Gastroesophageal sphincter (tissue), 4 donors: ENCODE measurements at regions not wholly inside any gene's neighbourhood (a gene's known extent, or its start where the extent isn't known, plus 50 kb on each side); places are given as distances from the start of the nearest gene placed in this dataset.

Experiments
- ATAC-seq: fragments of 150-250 bp; one replicate; pipeline ENCODE4 v1.9.1; 2016; ENCODE audit warnings: mild to moderate bottlenecking, moderate library complexity
- H3K27ac ChIP-seq, 4 donors: fragments of 200-600 bp; sonication (generic) in 3 of 4; 1 replicate in 3 of 4; 2 replicates in 1 of 4; pipeline ENCODE4 v1.5.1; 2016 to 2019
- H3K27me3 ChIP-seq: fragments of 200-600 bp; sonication (generic); one replicate; pipeline ENCODE4 v1.5.1; 2019
- H3K36me3 ChIP-seq, 2 donors: fragments of 200-600 bp; sonication (generic); one replicate each; pipeline ENCODE4 v1.5.1; 2019; ENCODE audit warnings: control low read depth in 1 of 2
- H3K4me1 ChIP-seq, 3 donors: fragments of 200-600 bp; sonication (generic); 1 replicate in 2 of 3; 2 replicates in 1 of 3; pipeline ENCODE4 v1.5.1; 2016 to 2019; ENCODE audit warnings: control low read depth in 2 of 3
- H3K4me3 ChIP-seq, 2 donors: fragments of 200-600 bp; sonication (generic); one replicate each; pipeline ENCODE4 v1.5.1; 2019; ENCODE audit warnings: mild to moderate bottlenecking in 1 of 2, moderate library complexity in 1 of 2
- H3K9me3 ChIP-seq, 3 donors: fragments of 200-600 bp; sonication (generic); one replicate each; pipeline ENCODE4 v1.5.1; 2017 to 2019; ENCODE audit warnings: control low read depth in 2 of 3
- EP300 ChIP-seq: sonication (generic); formaldehyde crosslinking; IDR thresholded peaks from one replicate; pipeline ENCODE4 v1.6.1; 2017; ENCODE audit warnings: antibody characterized with exemption, mild to moderate bottlenecking
- POLR2A ChIP-seq, 2 donors: fragments of 450-650 bp; IDR thresholded peaks; one replicate each; pipeline ENCODE4 v1.6.1; 2017; ENCODE audit warnings: antibody characterized with exemption in 2 of 2, mild to moderate bottlenecking in 2 of 2, moderate library complexity in 1 of 2
- POLR2AphosphoS5 ChIP-seq: sonication (generic); formaldehyde crosslinking; IDR thresholded peaks from one replicate; pipeline ENCODE4 v1.6.1; 2017; ENCODE audit warnings: antibody characterized with exemption
- WGBS, 2 donors: methylation state at CpG; one replicate each; pipeline ENCODE4 v1.1.5; 2018; ENCODE audit warnings: low coverage in 1 of 2; 5-methylcytosine and 5-hydroxymethylcytosine counted together
- TF ChIP-seq, protein P1 (sequence below), 4 experiments: fragments of 200-600 bp in 2 of 4; fragments of 450-650 bp in 2 of 4; sonication (generic) in 1 of 4; IDR thresholded peaks; one replicate each; pipeline ENCODE4 v1.5.1; 2017 to 2019; ENCODE audit warnings: antibody characterized with exemption in 4 of 4, mild to moderate bottlenecking in 2 of 4, moderate library complexity in 2 of 4

DNA sequence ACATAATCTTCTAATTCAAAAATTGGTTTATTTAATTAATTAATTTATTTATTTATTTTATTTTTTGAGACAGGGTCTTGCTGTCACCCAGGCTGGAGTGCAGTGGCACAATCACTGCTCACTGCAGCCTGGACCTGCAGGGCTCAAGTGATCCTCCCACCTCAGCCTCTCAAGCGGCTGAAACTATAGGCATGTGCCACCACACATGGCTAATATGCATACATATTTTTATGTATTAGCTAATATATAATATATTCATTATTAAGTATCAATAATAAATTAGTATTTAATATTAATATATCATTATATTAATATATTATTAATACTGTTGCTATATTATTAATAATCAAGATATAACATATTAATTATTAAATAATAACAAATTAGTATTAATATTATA is 406.7 kb downstream of the GPATCH2 start:
- TF ChIP-seq POLR2AphosphoS5 (no peak), POLR2A (IDR thresholded peaks at IDR 0.05) (no peak), EP300 (no peak)
- TF ChIP-seq, protein P1, sequence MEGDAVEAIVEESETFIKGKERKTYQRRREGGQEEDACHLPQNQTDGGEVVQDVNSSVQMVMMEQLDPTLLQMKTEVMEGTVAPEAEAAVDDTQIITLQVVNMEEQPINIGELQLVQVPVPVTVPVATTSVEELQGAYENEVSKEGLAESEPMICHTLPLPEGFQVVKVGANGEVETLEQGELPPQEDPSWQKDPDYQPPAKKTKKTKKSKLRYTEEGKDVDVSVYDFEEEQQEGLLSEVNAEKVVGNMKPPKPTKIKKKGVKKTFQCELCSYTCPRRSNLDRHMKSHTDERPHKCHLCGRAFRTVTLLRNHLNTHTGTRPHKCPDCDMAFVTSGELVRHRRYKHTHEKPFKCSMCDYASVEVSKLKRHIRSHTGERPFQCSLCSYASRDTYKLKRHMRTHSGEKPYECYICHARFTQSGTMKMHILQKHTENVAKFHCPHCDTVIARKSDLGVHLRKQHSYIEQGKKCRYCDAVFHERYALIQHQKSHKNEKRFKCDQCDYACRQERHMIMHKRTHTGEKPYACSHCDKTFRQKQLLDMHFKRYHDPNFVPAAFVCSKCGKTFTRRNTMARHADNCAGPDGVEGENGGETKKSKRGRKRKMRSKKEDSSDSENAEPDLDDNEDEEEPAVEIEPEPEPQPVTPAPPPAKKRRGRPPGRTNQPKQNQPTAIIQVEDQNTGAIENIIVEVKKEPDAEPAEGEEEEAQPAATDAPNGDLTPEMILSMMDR (IDR thresholded peaks at IDR 0.05), result no peak
- H3K27me3 ChIP-seq, result no peaks in the 10 kb centered on the region
- no peak overlapping the region for H3K27ac ChIP-seq
- ATAC-seq, result no peak
- no peaks in the 10 kb centered on the region for H3K36me3 ChIP-seq
- H3K9me3 ChIP-seq, result no peaks in the 10 kb centered on the region
- H3K4me1 ChIP-seq, result peaks cover 0 to 6% (median 0%) of the 10 kb centered on the region in 3 donors
- WGBS, 2 donors, result 92 to 100% methylated on average over 1 of the region's 1 CpG
- H3K4me3 ChIP-seq, result no peak overlapping the region

DNA sequence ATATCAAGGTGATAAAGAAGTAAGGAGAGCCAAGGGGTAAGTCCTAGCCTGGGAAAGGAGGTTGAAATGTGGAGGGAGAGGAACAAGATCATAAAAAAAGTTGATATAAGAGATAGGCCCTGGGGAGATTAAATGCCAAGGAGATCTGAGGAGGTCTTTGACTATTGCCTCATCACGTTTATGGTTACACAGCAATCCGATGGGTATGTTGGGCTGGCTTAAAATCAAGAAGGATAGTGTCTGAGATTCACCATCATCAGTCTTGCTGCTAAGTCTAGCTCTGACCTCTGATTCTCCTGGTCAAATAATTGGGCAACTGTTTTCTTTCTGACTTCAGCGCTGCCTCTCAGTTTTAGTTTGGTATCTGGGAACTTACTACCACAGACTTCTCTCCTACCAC is 416.3 kb downstream of the GPATCH2 start:
- no peaks in the 10 kb centered on the region for H3K9me3 ChIP-seq
- no peaks in the 10 kb centered on the region for H3K4me1 ChIP-seq
- no peaks in the 10 kb centered on the region for H3K36me3 ChIP-seq
- TF ChIP-seq POLR2A (IDR thresholded peaks at IDR 0.05) (no peak), EP300 (no peak), POLR2AphosphoS5 (no peak)
- TF ChIP-seq, protein P1 (IDR thresholded peaks at IDR 0.05), result no peak
- no peak for ATAC-seq
- 61 to 68% methylated on average over 3 of the region's 3 CpGs for WGBS, 2 donors
- H3K4me3 ChIP-seq, result no peak overlapping the region
- no peaks in the 10 kb centered on the region for H3K27me3 ChIP-seq
- H3K27ac ChIP-seq, result no peak overlapping the region

DNA sequence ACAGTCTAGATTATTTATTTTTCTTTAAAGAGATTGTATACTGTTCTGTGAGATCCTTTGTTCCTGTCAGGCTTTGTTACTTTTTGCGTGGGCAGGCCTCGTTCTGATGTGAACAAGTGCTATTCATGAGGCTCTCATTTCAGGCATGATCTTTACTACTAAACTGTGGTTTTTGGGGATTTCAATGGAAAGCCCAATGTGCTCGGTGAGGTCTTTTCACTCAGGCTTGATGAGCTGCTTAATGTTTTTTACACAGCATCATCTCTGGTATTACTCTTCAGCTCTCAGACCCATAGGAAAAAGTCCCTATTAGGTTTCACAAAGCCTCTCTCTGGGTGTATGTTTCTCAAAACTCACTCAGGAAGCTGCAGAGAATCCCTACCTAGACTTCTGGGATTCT is 419.4 kb downstream of the GPATCH2 start:
- TF ChIP-seq, protein P1 (IDR thresholded peaks at IDR 0.05), result no peak
- TF ChIP-seq POLR2A (IDR thresholded peaks at IDR 0.05), result no peak
- TF ChIP-seq POLR2AphosphoS5, result no peak
- no peak for TF ChIP-seq EP300
- WGBS, 2 donors, result 49 to 64% methylated on average over 2 to 3 of the region's 3 CpGs
- Histone ChIP-seq H3K27me3 (no peaks in the 10 kb centered on the region), H3K36me3 (no peaks in the 10 kb centered on the region), H3K9me3 (no peaks in the 10 kb centered on the region), H3K4me3 (no peak overlapping the region), H3K4me1 (no peaks in the 10 kb centered on the region), H3K27ac (no peak overlapping the region)
- no peak for ATAC-seq

DNA sequence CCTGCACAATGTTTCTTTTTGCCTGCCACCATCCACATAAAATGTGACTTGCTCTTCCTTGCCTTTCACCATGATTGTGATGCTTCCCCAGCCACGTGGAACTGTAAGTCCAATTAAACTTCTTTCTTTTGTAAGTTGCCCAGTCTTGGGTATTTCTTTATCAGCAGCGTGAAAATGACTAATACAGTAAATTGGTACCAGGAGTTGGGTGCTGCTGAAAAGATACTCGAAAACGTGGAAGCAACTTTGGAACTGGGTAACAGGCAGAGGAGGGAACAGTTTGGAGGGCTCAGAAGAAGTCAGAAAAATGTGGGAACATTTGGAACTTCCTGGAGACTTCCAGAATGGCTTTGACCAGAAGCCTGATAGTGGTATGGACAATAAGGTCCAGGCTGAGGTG is 425.3 kb downstream of the GPATCH2 start:
- Histone ChIP-seq H3K27me3 (no peaks in the 10 kb centered on the region), H3K36me3 (no peaks in the 10 kb centered on the region), H3K4me1 (no peaks in the 10 kb centered on the region), H3K4me3 (no peak overlapping the region), H3K27ac (no peak overlapping the region), H3K9me3 (peaks cover 0 to 11% (median 0%) of the 10 kb centered on the region in 3 donors)
- no peak for TF ChIP-seq EP300
- 60 to 83% methylated on average over 2 to 3 of the region's 4 CpGs for WGBS, 2 donors
- no peak for ATAC-seq

DNA sequence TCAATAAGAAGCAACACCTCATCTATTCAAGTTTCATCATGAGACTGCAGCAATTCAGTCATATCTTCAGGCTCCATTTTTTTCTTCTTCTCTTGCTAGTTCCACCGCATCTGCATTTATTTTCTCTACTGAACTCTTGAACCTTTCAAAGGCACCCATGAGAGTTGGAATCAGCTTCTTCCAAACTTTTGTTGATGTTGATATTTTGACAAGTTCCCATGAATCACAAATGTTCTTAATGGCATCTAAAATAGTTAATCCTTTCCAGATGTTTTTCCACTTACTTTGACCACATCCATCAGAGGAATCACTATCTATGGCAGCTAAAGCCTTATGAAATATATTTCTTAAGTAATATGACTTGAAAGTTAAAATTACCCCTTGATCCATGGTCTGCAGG is 434.3 kb downstream of the GPATCH2 start:
- H3K27me3 ChIP-seq, result no peaks in the 10 kb centered on the region
- H3K36me3 ChIP-seq, result no peaks in the 10 kb centered on the region
- no peak overlapping the region for H3K4me3 ChIP-seq
- TF ChIP-seq EP300 (no peak), POLR2AphosphoS5 (no peak), POLR2A (IDR thresholded peaks at IDR 0.05) (no peak)
- TF ChIP-seq, protein P1 (IDR thresholded peaks at IDR 0.05), result no peak
- WGBS, 2 donors, result 32 to 50% methylated on average over 1 of the region's 1 CpG
- H3K9me3 ChIP-seq, result no peaks in the 10 kb centered on the region
- H3K27ac ChIP-seq, result no peak overlapping the region
- no peak for ATAC-seq
- no peaks in the 10 kb centered on the region for H3K4me1 ChIP-seq
